ENCODE measurements at regions not wholly inside any gene's neighbourhood (a gene's known extent, or its start where the extent isn't known, plus 50 kb on each side); places are given as distances from the start of the nearest gene placed in this dataset.
"Not testable (repeated sequence)": the region's sequence is repeated elsewhere in the genome, so short reads cannot be mapped to it uniquely, and the experiment has no call there.

- H3K4me3 ChIP-seq (ENCODE audit: low read depth, low read length): no peak overlapping the region
- TF ChIP-seq CTCF (IDR thresholded peaks at IDR 0.05; ENCODE audit: low read depth, low read length, missing control alignments): no peak
- no peak for DNase-seq (ENCODE audit: low read depth)
Observed at GRCh38 chr1:233796146-233796783, 108.2 kb upstream of the SLC35F3 start.

- TF ChIP-seq CTCF (IDR thresholded peaks at IDR 0.05; ENCODE audit: low read depth, low read length, missing control alignments): no peak
- DNase-seq (ENCODE audit: low read depth): no peak
- no peak overlapping the region for H3K4me3 ChIP-seq (ENCODE audit: low read depth, low read length)
Observed at GRCh38 chr1:233802611-233803010, 101.9 kb upstream of the SLC35F3 start.

- no peak overlapping the region for H3K4me3 ChIP-seq (ENCODE audit: low read depth, low read length)
- TF ChIP-seq CTCF (IDR thresholded peaks at IDR 0.05; ENCODE audit: low read depth, low read length, missing control alignments): no peak
- DNase-seq (ENCODE audit: low read depth): no peak
Observed at GRCh38 chr1:233805786-233806185, 98.7 kb upstream of the SLC35F3 start.

- no peak overlapping the region for H3K4me3 ChIP-seq (ENCODE audit: low read depth, low read length)
- no peak for TF ChIP-seq CTCF (IDR thresholded peaks at IDR 0.05; ENCODE audit: low read depth, low read length, missing control alignments)
- DNase-seq (ENCODE audit: low read depth): no peak
Observed at GRCh38 chr1:233815357-233815756, 89.1 kb upstream of the SLC35F3 start.

- no peak for DNase-seq (ENCODE audit: low read depth)
- TF ChIP-seq CTCF (IDR thresholded peaks at IDR 0.05; ENCODE audit: low read depth, low read length, missing control alignments): no peak
- H3K4me3 ChIP-seq (ENCODE audit: low read depth, low read length): no peak overlapping the region
Observed at GRCh38 chr1:233815865-233816264, 88.6 kb upstream of the SLC35F3 start.

GRCh38 chr1:233816348-233816747, 88.1 kb upstream of the SLC35F3 start:
- DNase-seq (ENCODE audit: low read depth): no peak
- no peak overlapping the region for H3K4me3 ChIP-seq (ENCODE audit: low read depth, low read length)
- no peak for TF ChIP-seq CTCF (IDR thresholded peaks at IDR 0.05; ENCODE audit: low read depth, low read length, missing control alignments)

GRCh38 chr1:233819042-233819441, 85.4 kb upstream of the SLC35F3 start:
- TF ChIP-seq CTCF (IDR thresholded peaks at IDR 0.05; ENCODE audit: low read depth, low read length, missing control alignments): no peak
- no peak overlapping the region for H3K4me3 ChIP-seq (ENCODE audit: low read depth, low read length)
- no peak for DNase-seq (ENCODE audit: low read depth)

- not testable (repeated sequence) for H3K4me3 ChIP-seq (ENCODE audit: low read depth, low read length); DNase-seq (ENCODE audit: low read depth)
Observed at GRCh38 chr1:233824179-233824578, 80.3 kb upstream of the SLC35F3 start.

GRCh38 chr1:233827937-233828336, 76.5 kb upstream of the SLC35F3 start:
- DNase-seq (ENCODE audit: low read depth); H3K4me3 ChIP-seq (ENCODE audit: low read depth, low read length): not testable (repeated sequence)

Measured in GM12864 (cell line).